NCI-H128 (cell line): ENCODE measurements at regions not wholly inside any gene's neighbourhood (a gene's known extent, or its start where the extent isn't known, plus 50 kb on each side); places are given as distances from the start of the nearest gene placed in this dataset.
A peak's percentile ranks its signal among the peaks of the same experiment; 100 is the strongest.

ENCODE experiments used
- DNase-seq: peaks from one replicate; lab custom pipeline; 2025; ENCODE audit not compliant: unreplicated experiment; lab: John Stamatoyannopoulos, UW

- no peak for DNase-seq
These were observed 214.4 kb downstream of the SPTSSA start for GRCh38 chr14:34247605-34248004.

- no peak for DNase-seq
These were observed 215.8 kb downstream of the SPTSSA start for GRCh38 chr14:34246206-34246605.

- no peak for DNase-seq
These were observed 218.6 kb downstream of the SPTSSA start for GRCh38 chr14:34243401-34243800.

- no peak for DNase-seq
These were observed 219.0 kb downstream of the SPTSSA start for GRCh38 chr14:34243001-34243400.

- no peak for DNase-seq
These were observed 220.8 kb downstream of the SPTSSA start for GRCh38 chr14:34241185-34241711.

GRCh38 chr14:34238610-34239009, 223.4 kb downstream of the SPTSSA start:
- no peak for DNase-seq

- DNase-seq, result no peak
These were observed 224.4 kb downstream of the SPTSSA start for GRCh38 chr14:34237677-34238076.

- DNase-seq, result peak; percentile 1
These were observed 225.0 kb downstream of the SPTSSA start for GRCh38 chr14:34237081-34237480.

GRCh38 chr14:34235643-34236300, 226.3 kb downstream of the SPTSSA start:
- no peak for DNase-seq

GRCh38 chr14:34234258-34234657, 227.8 kb downstream of the SPTSSA start:
- no peak for DNase-seq

GRCh38 chr14:34233619-34234018, 228.4 kb downstream of the SPTSSA start:
- no peak for DNase-seq

GRCh38 chr14:34232790-34233189, 229.2 kb downstream of the SPTSSA start:
- DNase-seq, result no peak

GRCh38 chr14:34231626-34232025, 230.4 kb downstream of the SPTSSA start:
- DNase-seq, result no peak

GRCh38 chr14:34229140-34229539, 232.9 kb downstream of the SPTSSA start:
- DNase-seq, result no peak

GRCh38 chr14:34228650-34228976, 233.4 kb downstream of the SPTSSA start:
- DNase-seq, result no peak

- peak; percentile 50 for DNase-seq
These were observed 234.0 kb downstream of the SPTSSA start for GRCh38 chr14:34227834-34228649.

GRCh38 chr14:34224221-34224620, 237.8 kb downstream of the SPTSSA start:
- no peak for DNase-seq

- no peak for DNase-seq
These were observed 238.5 kb downstream of the SPTSSA start for GRCh38 chr14:34223373-34224148.

GRCh38 chr14:34222867-34223266, 239.2 kb downstream of the SPTSSA start:
- DNase-seq, result no peak

- DNase-seq, result no peak
These were observed 239.9 kb downstream of the SPTSSA start for GRCh38 chr14:34222122-34222521.

- DNase-seq, result no peak
These were observed 241.1 kb downstream of the SPTSSA start for GRCh38 chr14:34220921-34221320.

GRCh38 chr14:34220378-34220706, 241.7 kb downstream of the SPTSSA start:
- no peak for DNase-seq
